Activated CD8-positive, alpha-beta T cell treated with anti-CD3 and anti-CD28 coated beads, Interleukin-2, amount 10 ng/mL, durations not matched to agents 7 days and 5 days (primary cell): ENCODE measurements at regions not wholly inside any gene's neighbourhood (a gene's known extent, or its start where the extent isn't known, plus 50 kb on each side); places are given as distances from the start of the nearest gene placed in this dataset.

Experiments used
- ATAC-seq: fragments of 150-1000 bp; cut with Tn5 transposase; one replicate; pipeline ENCODE4 v1.10.0; 2021; ENCODE audit warnings: moderate library complexity
- CTCF ChIA-PET: fragments of 350-600 bp; sonication (Branson Sonifier 250); formaldehyde crosslinking; loops from one replicate; lab custom pipeline; 2021; ENCODE audit warnings: antibody characterized with exemption; lab: Charles Lee
- POLR2A ChIA-PET: fragments of 350-600 bp; sonication (Branson Sonifier 250); formaldehyde crosslinking; loops from one replicate; lab custom pipeline; 2021; ENCODE audit warnings: antibody characterized with exemption; lab: Charles Lee
- DNase-seq: peaks from one replicate; pipeline ENCODE4 v3.0.0-alpha.2; 2020
- H3K27ac Mint-ChIP-seq: one replicate; pipeline ENCODE4 v1.8.0; 2021; ENCODE audit warnings: mild to moderate bottlenecking, mixed read lengths
- H3K27me3 Mint-ChIP-seq: one replicate; pipeline ENCODE4 v1.8.0; 2021; ENCODE audit warnings: low read depth, mixed read lengths
- H3K36me3 Mint-ChIP-seq: one replicate; pipeline ENCODE4 v1.8.0; 2021; ENCODE audit warnings: low read depth, mixed read lengths
- H3K4me1 Mint-ChIP-seq: one replicate; pipeline ENCODE4 v1.8.0; 2021; ENCODE audit warnings: low read depth, mixed read lengths
- H3K4me3 Mint-ChIP-seq: one replicate; pipeline ENCODE4 v1.8.0; 2021; ENCODE audit warnings: mild to moderate bottlenecking, mixed read lengths
- H3K9me3 Mint-ChIP-seq: one replicate; pipeline ENCODE4 v1.8.0; 2022; ENCODE audit warnings: mixed read lengths; ENCODE audit not compliant: insufficient read depth

DNA sequence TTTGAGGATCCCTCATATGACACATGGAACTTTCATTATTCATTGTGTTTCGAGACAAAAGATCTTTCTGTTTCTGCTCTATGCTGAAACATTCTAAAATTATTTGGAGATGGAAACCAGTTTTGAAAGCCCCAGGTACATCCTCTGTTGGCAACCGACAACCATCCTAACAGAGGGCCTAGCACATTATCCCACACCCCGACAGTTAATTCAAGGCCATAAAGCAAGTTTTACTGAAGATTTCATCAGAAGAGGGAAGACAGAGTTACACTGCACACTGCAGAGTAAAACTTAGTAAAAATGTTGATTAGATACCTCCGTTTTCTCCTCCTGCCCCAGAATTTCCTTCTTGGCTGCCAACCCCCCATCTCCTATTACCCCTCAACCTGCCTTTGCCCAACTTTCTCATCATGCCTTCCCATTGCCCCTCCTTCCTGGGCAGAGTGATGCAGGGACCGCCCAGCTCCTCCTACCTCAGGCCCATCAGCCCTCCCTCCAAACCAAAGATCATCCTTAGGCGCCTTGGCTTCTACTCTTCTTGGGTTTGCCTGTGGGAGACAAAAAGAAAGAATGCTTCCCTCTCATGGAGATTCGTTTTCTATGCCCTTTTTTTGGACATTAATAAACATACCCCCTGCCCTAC, 52.9 kb upstream of the CITED4 start:
- Mint-ChIP-seq H3K4me3 (no peak overlapping the region), H3K4me1 (no peaks in the 10 kb centered on the region), H3K36me3 (no peaks in the 10 kb centered on the region), H3K9me3 (no peaks in the 10 kb centered on the region), H3K27me3 (no peaks in the 10 kb centered on the region), H3K27ac (no peak overlapping the region)
- POLR2A ChIA-PET, result no interaction called here
- CTCF ChIA-PET, result interaction anchor here (1.2 to 1.3 kb wide), 2 partner anchors 36 to 65 kb away, joined by 3 to 4 read pairs; no protein-coding TSS in a partner anchor
- ATAC-seq (no peak), DNase-seq (no peak)

DNA sequence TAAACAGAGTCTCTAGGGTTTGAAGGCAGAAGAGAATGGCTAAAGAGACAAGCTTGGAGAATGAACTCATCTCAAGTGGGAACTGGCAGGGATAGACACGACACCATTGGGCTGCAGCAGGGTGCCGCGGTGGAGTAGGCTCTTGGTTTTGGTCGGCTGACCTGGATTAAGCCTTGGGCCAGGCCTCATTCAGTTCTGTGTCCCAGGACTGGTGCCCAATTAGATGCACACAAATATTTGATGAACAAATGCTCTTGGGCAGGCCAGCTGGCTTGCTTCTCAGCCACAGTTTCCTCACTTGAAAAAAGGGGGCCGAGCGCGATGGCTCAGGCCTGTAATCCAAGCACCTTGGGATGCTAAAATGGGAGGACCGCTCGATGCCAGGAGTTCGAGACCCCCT, 53.4 kb upstream of the CITED4 start:
- H3K4me3 Mint-ChIP-seq, result no peak overlapping the region
- no peaks in the 10 kb centered on the region for H3K27me3 Mint-ChIP-seq
- DNase-seq (no peak), ATAC-seq (no peak)
- H3K36me3 Mint-ChIP-seq, result no peaks in the 10 kb centered on the region
- ChIA-PET POLR2A (no interaction called here), CTCF (no interaction called here)
- no peaks in the 10 kb centered on the region for H3K4me1 Mint-ChIP-seq
- H3K9me3 Mint-ChIP-seq, result no peaks in the 10 kb centered on the region
- no peak overlapping the region for H3K27ac Mint-ChIP-seq

DNA sequence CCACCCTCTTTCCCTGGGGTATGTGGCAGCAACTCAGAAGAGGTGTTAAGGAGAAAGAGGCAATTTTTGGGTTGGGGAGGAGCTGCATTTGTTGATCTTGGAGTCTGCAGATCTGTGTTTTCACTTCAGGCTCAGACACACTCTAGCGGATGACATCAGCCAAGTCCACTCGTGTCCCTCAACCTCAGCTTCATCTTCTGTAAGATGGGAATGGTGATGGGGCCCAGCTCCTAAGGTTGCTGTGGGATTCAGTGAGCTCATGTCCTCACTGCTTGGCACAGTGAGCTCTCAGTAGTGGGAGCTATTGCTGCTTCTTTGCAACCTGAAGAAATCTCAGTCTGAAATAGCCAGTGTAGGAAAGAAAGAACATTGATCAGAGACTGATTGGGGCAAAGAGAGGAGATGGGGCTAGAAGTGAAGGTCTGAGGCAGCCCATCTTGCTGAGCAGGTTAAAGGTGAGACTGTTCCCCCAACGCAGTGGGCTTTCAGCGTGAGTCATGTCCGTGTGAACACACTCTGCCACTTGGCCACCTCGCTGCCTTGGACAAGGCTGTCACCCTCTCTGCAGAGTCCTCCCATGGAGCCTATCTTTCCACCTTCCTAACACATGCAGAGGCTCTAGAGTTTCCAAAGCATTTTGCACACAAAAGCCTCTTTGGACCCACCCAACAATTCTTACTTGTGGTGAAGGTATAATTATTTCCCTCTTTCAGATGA, 56.0 kb upstream of the CITED4 start:
- CTCF ChIA-PET, result no interaction called here
- Mint-ChIP-seq H3K4me3 (no peak overlapping the region), H3K4me1 (no peaks in the 10 kb centered on the region), H3K9me3 (no peaks in the 10 kb centered on the region), H3K27ac (no peak overlapping the region), H3K36me3 (no peaks in the 10 kb centered on the region), H3K27me3 (no peaks in the 10 kb centered on the region)
- DNase-seq (no peak), ATAC-seq (no peak)
- POLR2A ChIA-PET, result no interaction called here

DNA sequence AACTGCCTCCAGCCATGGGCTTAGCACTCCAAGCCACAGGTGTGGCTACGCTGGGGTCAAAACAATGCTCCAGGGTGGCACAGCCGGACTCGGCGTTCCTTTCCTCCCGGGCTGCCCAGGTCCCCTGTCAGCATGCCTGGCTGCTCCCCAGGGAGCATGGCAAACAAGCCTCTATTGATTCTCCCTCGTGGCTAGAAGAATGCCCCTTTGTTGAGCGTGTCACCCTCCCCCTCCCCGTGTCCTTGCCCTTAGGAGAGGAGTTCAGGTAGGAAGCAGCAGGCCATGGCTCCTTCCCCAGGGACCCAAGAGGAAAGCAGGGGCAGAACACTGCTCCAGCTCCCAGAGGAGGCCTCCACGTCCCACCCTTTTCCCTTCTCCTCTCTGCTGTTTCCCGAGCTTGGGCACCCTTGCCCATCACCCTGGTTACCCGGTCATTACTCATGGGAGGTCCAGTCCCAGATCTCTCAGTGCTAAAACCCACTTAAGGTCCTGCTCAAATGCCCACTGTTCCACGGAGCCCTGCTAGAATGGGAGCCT, 57.4 kb upstream of the CITED4 start:
- DNase-seq, result no peak
- ATAC-seq, result no peak
- H3K4me3 Mint-ChIP-seq, result no peak overlapping the region
- no peaks in the 10 kb centered on the region for H3K9me3 Mint-ChIP-seq
- H3K27me3 Mint-ChIP-seq, result no peaks in the 10 kb centered on the region
- H3K4me1 Mint-ChIP-seq, result no peaks in the 10 kb centered on the region
- H3K27ac Mint-ChIP-seq, result no peak overlapping the region
- ChIA-PET CTCF (no interaction called here), POLR2A (interaction anchor here (0.6 kb wide), 1 partner anchor 186 kb away, joined by 3 read pairs; no protein-coding TSS in a partner anchor)
- no peaks in the 10 kb centered on the region for H3K36me3 Mint-ChIP-seq

DNA sequence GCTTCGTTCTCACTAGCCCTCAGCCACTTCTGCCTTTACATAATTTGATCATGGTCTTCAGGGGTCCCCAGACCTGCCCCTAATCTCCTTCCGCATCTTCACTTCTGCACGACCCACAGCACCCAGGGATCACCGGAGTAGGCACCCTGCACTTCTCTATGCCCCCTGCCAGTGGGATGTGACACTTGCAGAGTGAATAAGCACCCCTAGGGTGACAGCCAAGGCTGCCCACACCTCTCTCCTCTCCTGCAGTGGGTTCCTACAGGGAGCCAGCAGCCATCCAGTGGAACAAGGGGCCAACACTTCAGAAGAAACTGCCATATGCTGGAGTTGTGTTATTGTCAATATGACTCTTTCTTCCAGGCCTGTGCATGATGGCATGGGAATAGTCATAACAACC, 58.0 kb upstream of the CTPS1 start:
- H3K9me3 Mint-ChIP-seq, result no peaks in the 10 kb centered on the region
- DNase-seq (no peak), ATAC-seq (no peak)
- H3K27me3 Mint-ChIP-seq, result no peaks in the 10 kb centered on the region
- ChIA-PET POLR2A (no interaction called here), CTCF (no interaction called here)
- H3K4me1 Mint-ChIP-seq, result no peaks in the 10 kb centered on the region
- H3K27ac Mint-ChIP-seq, result no peak overlapping the region
- no peaks in the 10 kb centered on the region for H3K36me3 Mint-ChIP-seq
- H3K4me3 Mint-ChIP-seq, result no peak overlapping the region

DNA sequence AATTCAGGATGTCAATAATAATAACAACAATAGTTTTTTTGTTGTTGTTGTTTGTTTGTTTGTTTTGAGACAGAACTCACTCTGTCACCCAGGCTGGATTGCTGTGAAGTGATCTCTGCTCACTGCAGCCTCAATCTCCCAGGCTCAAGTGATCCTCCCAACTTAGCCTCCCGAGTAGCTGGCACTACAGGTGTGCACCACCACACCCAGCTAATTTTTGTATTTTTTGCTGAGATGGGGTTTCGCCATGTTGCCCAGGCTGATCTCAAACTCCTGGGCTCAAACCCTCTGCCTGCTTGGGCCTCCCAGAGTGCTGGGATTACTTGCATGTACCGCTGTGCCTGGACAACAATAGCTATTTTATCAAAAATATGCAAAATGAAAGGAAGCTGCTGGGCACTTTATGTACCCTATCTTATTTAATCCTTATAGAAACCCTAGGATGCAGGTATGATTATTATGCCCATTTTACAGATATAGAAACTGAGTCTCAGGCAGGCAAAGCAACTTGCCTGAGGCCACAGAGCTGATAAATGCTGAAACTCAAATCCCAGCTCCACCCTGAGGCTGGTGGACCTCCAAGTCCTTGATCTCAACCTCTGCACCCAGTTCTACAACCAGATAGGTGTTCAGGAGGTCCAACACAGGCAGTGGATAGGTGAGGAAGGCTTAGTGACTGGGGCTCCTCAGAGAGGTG, 57.4 kb upstream of the CTPS1 start:
- Mint-ChIP-seq H3K9me3 (no peaks in the 10 kb centered on the region), H3K27ac (no peak overlapping the region), H3K4me3 (no peak overlapping the region), H3K27me3 (no peaks in the 10 kb centered on the region), H3K4me1 (no peaks in the 10 kb centered on the region), H3K36me3 (no peaks in the 10 kb centered on the region)
- DNase-seq, result no peak
- no peak for ATAC-seq
- ChIA-PET CTCF (no interaction called here), POLR2A (no interaction called here)

DNA sequence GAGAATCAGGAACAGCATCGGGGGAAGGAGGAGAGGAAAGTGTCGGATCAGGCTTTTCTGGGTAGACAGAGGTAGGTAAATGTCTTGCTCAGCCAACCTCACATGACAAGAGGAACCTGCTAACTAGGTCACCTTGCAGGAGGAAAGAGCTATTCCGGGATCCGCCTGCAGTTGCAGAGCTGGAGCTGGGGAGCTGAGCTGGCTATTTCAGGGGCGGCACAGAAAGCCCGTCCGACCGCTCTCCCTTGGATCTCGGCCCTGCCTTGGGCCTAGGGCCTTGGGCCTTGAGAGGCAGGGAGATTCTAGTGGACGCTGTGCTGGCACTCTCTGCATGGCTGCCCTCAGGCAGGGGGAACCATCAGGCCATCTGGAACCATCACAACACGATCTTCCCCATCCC, 56.5 kb upstream of the CTPS1 start:
- DNase-seq (no peak), ATAC-seq (no peak)
- Mint-ChIP-seq H3K9me3 (no peaks in the 10 kb centered on the region), H3K36me3 (no peaks in the 10 kb centered on the region), H3K4me3 (no peak overlapping the region), H3K27ac (no peak overlapping the region), H3K27me3 (no peaks in the 10 kb centered on the region), H3K4me1 (no peaks in the 10 kb centered on the region)
- ChIA-PET CTCF (interaction anchor here (0.6 kb wide), 1 partner anchor 246 kb away, joined by 3 read pairs; no protein-coding TSS in a partner anchor), POLR2A (no interaction called here)

DNA sequence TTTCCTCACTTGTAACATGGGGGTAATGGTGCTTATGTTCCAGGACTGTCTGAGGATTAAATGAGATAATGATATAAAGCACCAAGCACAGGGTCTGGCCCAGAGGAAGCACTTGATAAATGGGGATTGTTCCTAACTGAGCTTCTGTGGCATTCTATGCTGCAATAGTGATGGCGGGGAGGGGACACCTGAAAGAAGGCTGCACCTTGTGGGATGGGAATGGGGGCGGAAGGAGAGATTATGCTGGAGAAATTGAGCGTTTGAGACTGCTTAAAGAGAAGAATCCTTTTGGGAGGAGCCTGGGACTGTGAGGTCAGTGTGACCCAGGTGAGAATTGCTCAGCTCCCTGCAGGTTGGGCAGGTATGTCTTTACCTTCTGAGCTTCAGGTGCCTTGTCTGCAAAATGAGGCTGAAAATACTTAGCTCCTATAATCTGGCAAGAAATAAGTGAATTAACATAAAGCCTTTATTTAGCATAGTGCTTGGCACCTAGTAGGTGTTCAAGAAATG, 55.9 kb upstream of the CTPS1 start:
- ChIA-PET CTCF (interaction anchor here (0.6 to 1.0 kb wide), 3 partner anchors 16 to 245 kb away, joined by 3 to 4 read pairs (median 3); no protein-coding TSS in a partner anchor), POLR2A (no interaction called here)
- ATAC-seq (no peak), DNase-seq (no peak)
- no peaks in the 10 kb centered on the region for H3K9me3 Mint-ChIP-seq
- no peaks in the 10 kb centered on the region for H3K36me3 Mint-ChIP-seq
- H3K4me1 Mint-ChIP-seq, result no peaks in the 10 kb centered on the region
- no peak overlapping the region for H3K4me3 Mint-ChIP-seq
- no peak overlapping the region for H3K27ac Mint-ChIP-seq
- H3K27me3 Mint-ChIP-seq, result no peaks in the 10 kb centered on the region

DNA sequence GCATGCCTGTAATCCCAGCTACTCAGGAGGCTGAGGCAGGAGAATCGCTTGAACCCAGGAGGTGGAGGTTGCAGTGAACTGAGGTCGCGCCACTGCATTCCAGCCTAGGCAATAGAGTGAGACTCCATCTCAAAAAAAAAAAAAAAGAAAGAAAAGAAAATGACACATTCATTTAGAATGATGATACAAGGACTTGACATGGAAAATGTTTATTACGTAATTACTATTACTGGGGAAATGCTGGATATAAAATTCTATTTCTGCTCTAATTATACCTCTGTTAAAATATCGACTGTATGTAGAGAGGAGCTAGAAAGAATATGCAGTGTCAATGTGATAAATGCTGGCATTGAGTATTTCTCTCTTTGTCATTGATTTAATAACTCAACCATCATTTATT, 54.7 kb upstream of the CTPS1 start:
- Mint-ChIP-seq H3K36me3 (no peaks in the 10 kb centered on the region), H3K27ac (no peak overlapping the region), H3K4me3 (no peak overlapping the region), H3K9me3 (no peaks in the 10 kb centered on the region), H3K27me3 (no peaks in the 10 kb centered on the region), H3K4me1 (no peaks in the 10 kb centered on the region)
- DNase-seq, result no peak
- ChIA-PET CTCF (interaction anchor here (0.8 to 1.5 kb wide), 4 partner anchors 10 to 75 kb away, joined by 3 to 4 read pairs (median 4); partner anchors contain the start of gene CITED4), POLR2A (no interaction called here)
- no peak for ATAC-seq

DNA sequence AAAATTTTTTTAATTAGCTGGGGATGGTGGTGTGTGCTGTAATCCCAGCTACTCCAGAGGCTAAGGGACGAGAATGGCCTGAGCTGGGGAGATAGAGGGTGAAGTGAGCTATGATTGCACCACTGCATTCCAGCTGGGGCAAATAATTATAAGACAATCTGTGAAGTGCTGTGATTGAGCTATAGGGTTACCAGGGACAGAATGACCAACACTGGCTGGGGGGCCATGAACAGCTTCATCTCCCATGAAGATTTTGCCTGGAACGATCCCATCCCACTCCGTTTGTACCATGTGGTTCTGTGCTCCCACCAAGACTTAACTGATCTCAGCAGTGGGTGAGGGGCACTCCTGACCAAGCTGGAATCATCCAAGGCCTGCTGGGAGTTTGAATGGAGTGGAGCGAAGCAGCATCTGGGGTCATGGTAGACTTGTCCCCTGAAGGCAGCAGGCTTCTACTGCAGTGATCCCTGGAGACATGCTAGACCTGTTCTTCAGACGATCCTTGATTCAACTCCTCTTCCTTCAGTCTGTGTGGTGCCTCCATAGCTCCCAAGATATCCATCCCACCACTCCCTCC, 53.6 kb upstream of the CTPS1 start:
- no peak for ATAC-seq
- H3K36me3 Mint-ChIP-seq, result no peaks in the 10 kb centered on the region
- H3K4me3 Mint-ChIP-seq, result no peak overlapping the region
- no peaks in the 10 kb centered on the region for H3K27me3 Mint-ChIP-seq
- DNase-seq, result no peak
- ChIA-PET CTCF (interaction anchor here (1.3 to 2.1 kb wide), 3 partner anchors 25 to 76 kb away, joined by 3 to 7 read pairs (median 3); partner anchors contain the start of gene CITED4), POLR2A (no interaction called here)
- no peak overlapping the region for H3K27ac Mint-ChIP-seq
- H3K4me1 Mint-ChIP-seq, result no peaks in the 10 kb centered on the region
- no peaks in the 10 kb centered on the region for H3K9me3 Mint-ChIP-seq

DNA sequence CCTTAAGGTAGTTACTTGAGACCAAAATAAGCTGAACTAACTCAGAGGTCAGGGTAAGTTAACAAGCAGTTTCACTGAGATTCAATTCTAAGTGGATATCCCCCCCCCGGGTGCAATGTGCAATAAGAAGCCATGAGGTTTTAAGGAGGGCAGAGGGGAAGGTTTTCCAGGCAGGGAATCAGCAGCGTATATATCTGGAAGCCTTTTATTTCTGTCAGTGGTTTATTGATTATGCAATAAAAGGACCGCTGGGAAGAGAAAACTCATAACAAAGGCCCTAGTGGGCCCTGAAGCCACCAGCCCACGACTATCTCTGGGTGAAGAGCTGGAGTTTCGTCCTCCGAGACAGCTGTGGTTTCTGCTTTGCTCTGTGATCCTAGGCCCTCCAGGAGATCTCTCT, 53.1 kb upstream of the CTPS1 start:
- CTCF ChIA-PET, result interaction anchor here (1.0 to 2.1 kb wide), 3 partner anchors 23 to 64 kb away, joined by 3 to 7 read pairs (median 4); partner anchors contain the start of gene CITED4

More for the DNA sequence above, 53.1 kb upstream of the CTPS1 start:
- POLR2A ChIA-PET, result no interaction called here
- ATAC-seq (no peak), DNase-seq (no peak)
- Mint-ChIP-seq H3K36me3 (no peaks in the 10 kb centered on the region), H3K4me3 (no peak overlapping the region), H3K27ac (no peak overlapping the region), H3K9me3 (no peaks in the 10 kb centered on the region), H3K27me3 (peaks cover 2% of the 10 kb centered on the region), H3K4me1 (no peaks in the 10 kb centered on the region)
